Vagina (tissue), 2 donors: ENCODE measurements at regions not wholly inside any gene's neighbourhood (a gene's known extent, or its start where the extent isn't known, plus 50 kb on each side); places are given as distances from the start of the nearest gene placed in this dataset.

ENCODE experiments used
- POLR2AphosphoS5 ChIP-seq, 2 donors: sonication (generic); formaldehyde crosslinking; IDR thresholded peaks; one replicate each; pipeline ENCODE4 v1.9.0; 2017; ENCODE audit warnings: antibody characterized with exemption in 2 of 2, mild to moderate bottlenecking in 2 of 2, low read depth in 1 of 2; ENCODE audit not compliant: insufficient read depth in 1 of 2
- TF ChIP-seq, protein P1 (sequence below), 3 experiments: fragments of 450-650 bp in 2 of 3; fragments of 200-600 bp in 1 of 3; sonication (generic) in 1 of 3; IDR thresholded peaks; one replicate each; pipeline ENCODE4 v1.5.1; 2017 to 2019; ENCODE audit warnings: antibody characterized with exemption in 3 of 3, mild to moderate bottlenecking in 2 of 3, moderate library complexity in 2 of 3

DNA sequence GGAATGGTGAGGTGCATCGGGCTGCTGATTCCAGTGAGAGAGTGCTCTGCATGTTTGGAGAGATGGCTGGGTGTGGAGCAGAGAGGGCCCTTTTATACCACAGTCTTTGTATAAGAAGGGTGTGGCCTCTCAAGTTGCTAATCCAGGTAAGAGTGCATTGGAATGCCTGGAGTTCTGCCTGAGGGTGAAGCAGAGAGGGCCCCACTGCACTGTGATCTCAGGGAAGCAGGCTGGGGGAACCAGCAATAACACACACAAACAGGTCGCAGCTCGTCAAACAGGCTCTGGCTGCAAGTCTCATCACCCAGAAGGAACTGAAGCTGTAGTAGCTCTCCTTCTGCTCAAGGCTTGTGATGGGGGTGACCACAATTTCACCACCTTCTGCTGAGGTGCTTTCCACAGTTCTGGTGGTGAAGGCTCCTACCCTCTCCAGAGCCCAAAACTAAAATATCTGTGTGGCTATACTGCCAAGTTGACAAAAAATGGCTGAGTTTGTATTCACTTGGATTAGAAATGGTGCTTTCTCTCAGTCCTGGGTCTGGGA is 687.4 kb upstream of the HS3ST1 start:
- TF ChIP-seq, protein P1, sequence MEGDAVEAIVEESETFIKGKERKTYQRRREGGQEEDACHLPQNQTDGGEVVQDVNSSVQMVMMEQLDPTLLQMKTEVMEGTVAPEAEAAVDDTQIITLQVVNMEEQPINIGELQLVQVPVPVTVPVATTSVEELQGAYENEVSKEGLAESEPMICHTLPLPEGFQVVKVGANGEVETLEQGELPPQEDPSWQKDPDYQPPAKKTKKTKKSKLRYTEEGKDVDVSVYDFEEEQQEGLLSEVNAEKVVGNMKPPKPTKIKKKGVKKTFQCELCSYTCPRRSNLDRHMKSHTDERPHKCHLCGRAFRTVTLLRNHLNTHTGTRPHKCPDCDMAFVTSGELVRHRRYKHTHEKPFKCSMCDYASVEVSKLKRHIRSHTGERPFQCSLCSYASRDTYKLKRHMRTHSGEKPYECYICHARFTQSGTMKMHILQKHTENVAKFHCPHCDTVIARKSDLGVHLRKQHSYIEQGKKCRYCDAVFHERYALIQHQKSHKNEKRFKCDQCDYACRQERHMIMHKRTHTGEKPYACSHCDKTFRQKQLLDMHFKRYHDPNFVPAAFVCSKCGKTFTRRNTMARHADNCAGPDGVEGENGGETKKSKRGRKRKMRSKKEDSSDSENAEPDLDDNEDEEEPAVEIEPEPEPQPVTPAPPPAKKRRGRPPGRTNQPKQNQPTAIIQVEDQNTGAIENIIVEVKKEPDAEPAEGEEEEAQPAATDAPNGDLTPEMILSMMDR (IDR thresholded peaks at IDR 0.05) = no peak
- TF ChIP-seq POLR2AphosphoS5 (IDR thresholded peaks at IDR 0.05; ENCODE audit: insufficient read depth in 1 of 2, low read depth in 1 of 2) = no peak
